GM12891 (cell line): ENCODE measurements at regions not wholly inside any gene's neighbourhood (a gene's known extent, or its start where the extent isn't known, plus 50 kb on each side); places are given as distances from the start of the nearest gene placed in this dataset.
A peak's percentile ranks its signal among the peaks of the same experiment; 100 is the strongest.

Experiments
- DNase-seq: peaks from one replicate; pipeline ENCODE4 v3.0.0; 2011; ENCODE audit warnings: low spot score; ENCODE audit not compliant: insufficient read length
- FAIRE-seq: peaks from 2 replicates; lab custom pipeline; 2011; peaks lifted over from hg19 to GRCh38; lab: Jason Lieb, UNC
- PAX5 ChIP-seq: IDR thresholded peaks from 2 replicates; pipeline ENCODE4 v1.6.1; 2011; ENCODE audit warnings: low read length, moderate library complexity, mild to moderate bottlenecking; ENCODE audit not compliant: insufficient read depth, severe bottlenecking
- POLR2A ChIP-seq: IDR thresholded peaks from 2 replicates; pipeline ENCODE4 v1.6.1; 2011; ENCODE audit warnings: low read depth, low read length, control low read depth
- POLR2AphosphoS5 ChIP-seq: IDR thresholded peaks from 2 replicates; pipeline ENCODE4 v1.6.1; 2011; ENCODE audit warnings: low read depth, low read length, control low read depth
- POU2F2 ChIP-seq: IDR thresholded peaks from 2 replicates; pipeline ENCODE4 v1.6.1; 2011; ENCODE audit warnings: low read depth, mild to moderate bottlenecking, control low read depth, low read length, moderate library complexity
- SPI1 ChIP-seq: IDR thresholded peaks from 2 replicates; pipeline ENCODE4 v1.6.1; 2011; ENCODE audit warnings: low read depth, low read length, control low read depth
- TAF1 ChIP-seq: IDR thresholded peaks from 2 replicates; pipeline ENCODE4 v1.6.1; 2011; ENCODE audit warnings: low read depth, low read length, control low read depth

GRCh38 chr6:149209871-149210775 lies 107.4 kb upstream of the TAB2 start:
- no peak for TF ChIP-seq TAF1
- TF ChIP-seq POU2F2, result no peak
- no peak for TF ChIP-seq POLR2AphosphoS5
- TF ChIP-seq SPI1, result no peak
- TF ChIP-seq PAX5, result no peak
- no peak for TF ChIP-seq POLR2A
- DNase-seq (no peak), FAIRE-seq (peak; percentile 89)

GRCh38 chr6:149211046-149211571 lies 106.4 kb upstream of the TAB2 start:
- FAIRE-seq, result peak; percentile 95
- no peak for DNase-seq

GRCh38 chr6:149212206-149212605 lies 105.3 kb upstream of the TAB2 start:
- TF ChIP-seq TAF1 (no peak), POU2F2 (no peak), POLR2AphosphoS5 (no peak)
- no peak for DNase-seq
- FAIRE-seq, result no peak

More at GRCh38 chr6:149211046-149211571, 106.4 kb upstream of the TAB2 start:
- no peak for TF ChIP-seq PAX5
- no peak for TF ChIP-seq POU2F2
- no peak for TF ChIP-seq POLR2A
- no peak for TF ChIP-seq SPI1
- TF ChIP-seq TAF1, result no peak
- no peak for TF ChIP-seq POLR2AphosphoS5

GRCh38 chr6:149212892-149213801 lies 104.4 kb upstream of the TAB2 start:
- FAIRE-seq, result peak; percentile 87
- no peak for TF ChIP-seq POU2F2
- peak; percentile 59 for TF ChIP-seq SPI1
- 0 out of 2 replicates have a peak, but pooled peaks have one; percentile 9 for TF ChIP-seq POLR2A
- TF ChIP-seq POLR2AphosphoS5, result no peak
- no peak for TF ChIP-seq PAX5

DNA sequence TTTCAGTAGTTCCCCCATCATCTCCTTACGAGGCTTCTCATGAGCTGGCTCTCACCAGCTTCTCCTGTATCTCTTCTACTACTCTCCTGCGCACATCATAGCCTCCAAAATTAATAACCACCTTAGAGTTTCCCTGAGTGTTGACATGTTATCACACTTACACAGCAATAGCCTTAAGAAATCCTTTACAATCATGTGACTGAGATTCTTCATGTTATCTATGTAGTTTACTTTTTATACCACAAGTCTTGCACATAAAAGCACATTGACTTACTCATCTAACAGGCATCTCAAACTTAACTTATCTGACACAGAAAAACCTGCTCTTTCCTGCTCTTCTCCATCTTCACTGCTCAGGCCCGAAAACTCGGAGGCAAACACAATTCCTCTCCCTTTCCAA lies 103.7 kb upstream of the TAB2 start:
- no peak for DNase-seq
- no peak for FAIRE-seq
- no peak for TF ChIP-seq PAX5
- no peak for TF ChIP-seq TAF1
- TF ChIP-seq POLR2AphosphoS5, result no peak
- TF ChIP-seq POLR2A, result no peak
- no peak for TF ChIP-seq SPI1

More at GRCh38 chr6:149212892-149213801, 104.4 kb upstream of the TAB2 start:
- no peak for DNase-seq

DNA sequence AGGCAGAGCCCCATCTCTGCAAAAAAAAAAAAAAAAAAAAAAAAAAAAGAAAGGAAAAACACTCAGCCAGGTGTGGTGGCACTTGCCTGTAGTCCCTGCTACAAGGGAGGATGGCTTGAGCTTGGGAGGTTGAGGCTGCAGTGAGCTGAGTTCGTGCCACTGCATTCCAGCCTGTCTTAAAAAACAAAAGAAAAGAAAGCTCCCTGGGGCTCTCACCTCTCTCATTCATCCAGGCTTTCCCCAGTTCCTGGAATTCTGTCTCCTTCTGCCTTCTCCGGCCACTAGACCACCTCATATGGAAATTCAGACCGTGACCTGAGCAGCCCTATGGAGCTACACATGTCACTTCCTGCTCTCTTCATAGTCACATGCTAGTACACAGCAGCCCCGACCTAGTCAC lies 101.1 kb upstream of the TAB2 start:
- no peak for TF ChIP-seq SPI1
- TF ChIP-seq POU2F2, result no peak
- no peak for TF ChIP-seq POLR2AphosphoS5
- no peak for TF ChIP-seq POLR2A
- no peak for TF ChIP-seq PAX5
- no peak for TF ChIP-seq TAF1
- FAIRE-seq, result no peak
- no peak for DNase-seq

GRCh38 chr6:149217466-149217888 lies 100.0 kb upstream of the TAB2 start:
- DNase-seq (no peak), FAIRE-seq (peak; percentile 45)
- no peak for TF ChIP-seq PAX5
- no peak for TF ChIP-seq POLR2A
- TF ChIP-seq SPI1, result no peak
- no peak for TF ChIP-seq TAF1
- TF ChIP-seq POLR2AphosphoS5, result no peak
- no peak for TF ChIP-seq POU2F2

DNA sequence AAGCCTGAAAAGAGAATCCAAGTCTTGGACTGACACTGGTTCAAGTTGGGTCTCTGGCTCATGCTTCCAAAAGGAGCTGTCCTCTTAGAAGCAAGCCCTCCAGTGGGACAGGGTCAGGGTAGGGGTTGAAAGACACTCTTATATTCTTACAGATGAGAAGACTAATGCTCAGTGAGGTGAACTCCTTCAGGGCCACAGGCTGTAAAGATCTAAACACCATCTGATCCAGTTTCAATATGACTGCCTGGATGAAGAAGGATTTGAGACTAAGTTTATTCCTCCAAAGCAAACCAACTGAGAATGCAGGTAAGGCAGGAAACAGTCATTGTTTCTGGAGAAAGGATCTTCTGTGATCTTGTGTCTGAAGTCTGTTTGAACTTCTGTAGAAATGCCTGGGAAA lies 99.0 kb upstream of the TAB2 start:
- no peak for FAIRE-seq
- TF ChIP-seq TAF1 (no peak), POU2F2 (no peak), POLR2A (no peak), PAX5 (no peak), SPI1 (no peak), POLR2AphosphoS5 (no peak)
- no peak for DNase-seq

- TF ChIP-seq PAX5 (no peak), POU2F2 (no peak), POLR2AphosphoS5 (no peak), TAF1 (no peak), POLR2A (no peak), SPI1 (no peak)
- no peak for DNase-seq
- no peak for FAIRE-seq
Measured at GRCh38 chr6:149218915-149219314, 98.6 kb upstream of the TAB2 start.
